ENCODE measurements at regions not wholly inside any gene's neighbourhood (a gene's known extent, or its start where the extent isn't known, plus 50 kb on each side); places are given as distances from the start of the nearest gene placed in this dataset.

GRCh38 chr1:43083375-43083891 is 88.7 kb downstream of the EBNA1BP2 start:
- DNase-seq (ENCODE audit: low read depth, low spot score) = no peak
- peaks cover 8% of the 10 kb centered on the region for H3K27me3 Mint-ChIP-seq (ENCODE audit: low read depth)
- no peaks in the 10 kb centered on the region for H3K4me1 Mint-ChIP-seq
- H3K36me3 Mint-ChIP-seq (ENCODE audit: low read depth) = no peaks in the 10 kb centered on the region
- H3K27ac Mint-ChIP-seq (ENCODE audit: unreplicated experiment) = no peak overlapping the region
- no peak overlapping the region for H3K4me3 Mint-ChIP-seq
- no peaks in the 10 kb centered on the region for H3K9me3 Mint-ChIP-seq
- TF ChIP-seq CTCF (conservative IDR thresholded peaks at IDR 0.05) = no peak

GRCh38 chr1:43082740-43083139 is 89.3 kb downstream of the EBNA1BP2 start:
- H3K9me3 Mint-ChIP-seq = no peaks in the 10 kb centered on the region
- H3K36me3 Mint-ChIP-seq (ENCODE audit: low read depth) = no peaks in the 10 kb centered on the region
- DNase-seq (ENCODE audit: low read depth, low spot score) = no peak
- H3K27ac Mint-ChIP-seq (ENCODE audit: unreplicated experiment) = no peak overlapping the region
- no peaks in the 10 kb centered on the region for H3K4me1 Mint-ChIP-seq
- H3K27me3 Mint-ChIP-seq (ENCODE audit: low read depth) = peaks cover 8% of the 10 kb centered on the region
- no peak overlapping the region for H3K4me3 Mint-ChIP-seq
- no peak for TF ChIP-seq CTCF (conservative IDR thresholded peaks at IDR 0.05)

GRCh38 chr1:43077273-43077672 is 94.8 kb downstream of the EBNA1BP2 start:
- Mint-ChIP-seq H3K36me3 (ENCODE audit: low read depth) (no peaks in the 10 kb centered on the region), H3K4me3 (no peak overlapping the region), H3K27ac (ENCODE audit: unreplicated experiment) (no peak overlapping the region), H3K27me3 (ENCODE audit: low read depth) (no peaks in the 10 kb centered on the region), H3K9me3 (no peaks in the 10 kb centered on the region), H3K4me1 (peaks cover 12% of the 10 kb centered on the region)
- TF ChIP-seq CTCF (conservative IDR thresholded peaks at IDR 0.05) = no peak
- no peak for DNase-seq (ENCODE audit: low read depth, low spot score)

GRCh38 chr1:43074709-43075108 is 97.4 kb downstream of the EBNA1BP2 start:
- TF ChIP-seq CTCF (conservative IDR thresholded peaks at IDR 0.05) = no peak
- DNase-seq (ENCODE audit: low read depth, low spot score) = no peak
- Mint-ChIP-seq H3K9me3 (no peaks in the 10 kb centered on the region), H3K36me3 (ENCODE audit: low read depth) (no peaks in the 10 kb centered on the region), H3K27me3 (ENCODE audit: low read depth) (no peaks in the 10 kb centered on the region), H3K4me1 (peaks cover 37% of the 10 kb centered on the region), H3K4me3 (no peak overlapping the region), H3K27ac (ENCODE audit: unreplicated experiment) (no peak overlapping the region)

- Mint-ChIP-seq H3K27me3 (ENCODE audit: low read depth) (no peaks in the 10 kb centered on the region), H3K4me3 (no peak overlapping the region), H3K36me3 (ENCODE audit: low read depth) (no peaks in the 10 kb centered on the region), H3K4me1 (peaks cover 42% of the 10 kb centered on the region), H3K27ac (ENCODE audit: unreplicated experiment) (no peak overlapping the region), H3K9me3 (no peaks in the 10 kb centered on the region)
- no peak for TF ChIP-seq CTCF (conservative IDR thresholded peaks at IDR 0.05)
- DNase-seq (ENCODE audit: low read depth, low spot score) = no peak
These were observed 97.8 kb downstream of the EBNA1BP2 start for GRCh38 chr1:43074244-43074643.
